ENCODE measurements at regions not wholly inside any gene's neighbourhood (a gene's known extent, or its start where the extent isn't known, plus 50 kb on each side); places are given as distances from the start of the nearest gene placed in this dataset.

GRCh38 chr9:20200991-20201431 lies 412.2 kb upstream of the SLC24A2 start:
- Histone ChIP-seq H3K14ac (ENCODE audit: insufficient read length) (no peak overlapping the region), H2BK5ac (ENCODE audit: low read depth, low read length) (no peak overlapping the region), H3K18ac (ENCODE audit: extremely low read depth, low read length) (no peak overlapping the region), H3K9me3 (ENCODE audit: insufficient read depth in 2 of 2, low read depth in 1 of 2, low read length in 1 of 2) (no peaks in the 10 kb centered on the region), H2BK15ac (ENCODE audit: low read length) (no peak overlapping the region), H3K36me3 (ENCODE audit: control insufficient read depth in 2 of 4, insufficient read depth in 4 of 4, low read length in 3 of 4) (no peaks in the 10 kb centered on the region), H4K20me1 (replicated peaks in 1 of 2; ENCODE audit: control insufficient read depth in 1 of 2, insufficient read depth in 2 of 2, low read length in 2 of 2) (no peaks in the 10 kb centered on the region), H3K4ac (replicated peaks; ENCODE audit: insufficient read length, low read depth, low read length) (no peak overlapping the region), H3K9ac (replicated peaks in 1 of 4; ENCODE audit: extremely low read depth in 1 of 4, low read depth in 3 of 4, low read length in 3 of 4) (no peak overlapping the region), H3K79me1 (ENCODE audit: low read depth, low read length) (no peaks in the 10 kb centered on the region), H3K4me1 (replicated peaks in 1 of 4; ENCODE audit: control insufficient read depth in 3 of 4, insufficient read depth in 4 of 4, low read length in 3 of 4) (peaks cover 0 to 10% (median 7%) of the 10 kb centered on the region in 4 experiments; a peak in 4 of 7 replicates), H2BK20ac (ENCODE audit: low read length) (no peak overlapping the region), H2BK120ac (replicated peaks; ENCODE audit: low read depth, low read length) (no peak overlapping the region), H3K27ac (ENCODE audit: low read depth, low read length) (no peak overlapping the region), H3K56ac (replicated peaks; ENCODE audit: insufficient read length, low read depth, low read length) (no peak overlapping the region), H4K8ac (ENCODE audit: extremely low read depth, insufficient read depth, low read length) (no peak overlapping the region), H4K91ac (replicated peaks; ENCODE audit: insufficient read length, low read length) (no peak overlapping the region), H3K4me2 (ENCODE audit: insufficient read depth in 1 of 2, low read depth in 2 of 2, low read length in 2 of 2) (no peak overlapping the region), H2AFZ (ENCODE audit: low read length) (no peak overlapping the region), H2AK5ac (ENCODE audit: low read depth, low read length) (no peak overlapping the region), H2BK12ac (ENCODE audit: low read depth, low read length) (no peak overlapping the region), H3K23me2 (ENCODE audit: low read depth, low read length) (no peaks in the 10 kb centered on the region), H3K27me3 (replicated peaks in 1 of 4; ENCODE audit: control insufficient read depth in 3 of 4, extremely low read depth in 1 of 4, insufficient read depth in 3 of 4, low read length in 3 of 4) (no peaks in the 10 kb centered on the region), H4K5ac (ENCODE audit: insufficient read length, low read depth, low read length) (no peak overlapping the region), H3K23ac (ENCODE audit: insufficient read length) (no peak overlapping the region), H3K79me2 (ENCODE audit: control insufficient read depth in 1 of 2, insufficient read depth in 2 of 2, low read length in 2 of 2) (no peaks in the 10 kb centered on the region), H3K4me3 (ENCODE audit: extremely low read depth in 1 of 4, insufficient read depth in 2 of 4, low read depth in 3 of 4, low read length in 4 of 4) (no peak overlapping the region)
- DNase-seq (ENCODE audit: low read depth in 1 of 2, low spot score in 2 of 2), result no peak
- ChIA-PET CTCF (ENCODE audit: partially characterized antibody) (interaction anchor here (0.7 to 1.8 kb wide), 5 partner anchors 10 to 240 kb away, joined by 3 to 10 read pairs (median 3); no protein-coding TSS in a partner anchor), POLR2A (ENCODE audit: partially characterized antibody) (interaction anchor here (0.6 kb wide), 1 partner anchor 1630 kb away, joined by 3 read pairs; no protein-coding TSS in a partner anchor)
- FAIRE-seq, result no peak
- WGBS, 2 experiments (ENCODE audit: extremely low coverage in 1 of 2, insufficient coverage in 1 of 2, insufficient read length in 1 of 2, insufficient replicate concordance in 2 of 2, low coverage in 1 of 2, low lambda C conversion rate in 2 of 2, missing lambda C conversion rate in 1 of 2), result 67% methylated on average over 1 of the region's 1 CpG; no CpG with 5 or more reads in 1 of the 2 experiments
- TF ChIP-seq RFX5 (IDR thresholded peaks at IDR 0.05; ENCODE audit: borderline replicate concordance, low read depth, low read length) (no peak), E2F6 (IDR thresholded peaks at IDR 0.05) (no peak), ZNF274 (IDR thresholded peaks at IDR 0.05; ENCODE audit: borderline replicate concordance, extremely low read depth, low read length) (no peak), BACH1 (IDR thresholded peaks at IDR 0.05; ENCODE audit: low read length) (no peak), GABPA (IDR thresholded peaks at IDR 0.05; ENCODE audit: borderline replicate concordance, insufficient read depth, low read length) (no peak), RBBP5 (IDR thresholded peaks at IDR 0.05; ENCODE audit: borderline replicate concordance, low read depth, low read length) (no peak), POU5F1 (IDR thresholded peaks at IDR 0.05; ENCODE audit: low read depth, low read length) (no peak), POLR2AphosphoS5 (IDR thresholded peaks at IDR 0.05; ENCODE audit: low read depth, low read length) (no peak), CEBPB (IDR thresholded peaks at IDR 0.05; ENCODE audit: low read depth, low read length) (no peak), TBP (IDR thresholded peaks at IDR 0.05; ENCODE audit: low read depth, low read length) (no peak), KDM4A (IDR thresholded peaks at IDR 0.05; ENCODE audit: low read depth, low read length, severe bottlenecking) (no peak), SIX5 (IDR thresholded peaks at IDR 0.05; ENCODE audit: low read depth, low read length) (no peak), TAF7 (optimal IDR thresholded peaks at IDR 0.05; ENCODE audit: borderline replicate concordance, low read depth, low read length) (no peak), CHD1 (IDR thresholded peaks at IDR 0.05; ENCODE audit: low read depth, low read length) (no peak)

Data from H1 (cell line).